ENCODE measurements at regions not wholly inside any gene's neighbourhood (a gene's known extent, or its start where the extent isn't known, plus 50 kb on each side); places are given as distances from the start of the nearest gene placed in this dataset.

- no peak for DNase-seq
- in situ Hi-C loops (cut with HindIII; ENCODE audit: low pct_ligation_motif_present, low sequenced_read_pairs) = no loop called here
- TF ChIP-seq CTCF (IDR thresholded peaks at IDR 0.05; ENCODE audit: low read depth, low read length, missing control alignments) = no peak
- no peak overlapping the region for H3K27ac ChIP-seq
- no peaks in the 10 kb centered on the region for H3K27me3 ChIP-seq (replicated peaks)
- no peak overlapping the region for H3K4me3 ChIP-seq (ENCODE audit: low read depth, low read length)
- H3K36me3 ChIP-seq (replicated peaks) = no peaks in the 10 kb centered on the region
Measured at GRCh38 chr2:176589287-176589686, 320.0 kb downstream of the MTX2 start.

GRCh38 chr2:176589825-176590440 is 320.7 kb downstream of the MTX2 start:
- in situ Hi-C loops (cut with HindIII; ENCODE audit: low pct_ligation_motif_present, low sequenced_read_pairs) = no loop called here
- Histone ChIP-seq H3K27ac (no peak overlapping the region), H3K4me3 (ENCODE audit: low read depth, low read length) (no peak overlapping the region), H3K27me3 (replicated peaks) (no peaks in the 10 kb centered on the region), H3K36me3 (replicated peaks) (no peaks in the 10 kb centered on the region)
- peak; percentile 4 for DNase-seq
- no peak for TF ChIP-seq CTCF (IDR thresholded peaks at IDR 0.05; ENCODE audit: low read depth, low read length, missing control alignments)

- DNase-seq = no peak
- in situ Hi-C loops (cut with HindIII; ENCODE audit: low pct_ligation_motif_present, low sequenced_read_pairs) = no loop called here
- TF ChIP-seq CTCF (IDR thresholded peaks at IDR 0.05; ENCODE audit: low read depth, low read length, missing control alignments) = no peak
- Histone ChIP-seq H3K27me3 (replicated peaks) (no peaks in the 10 kb centered on the region), H3K4me3 (ENCODE audit: low read depth, low read length) (no peak overlapping the region), H3K36me3 (replicated peaks) (no peaks in the 10 kb centered on the region), H3K27ac (no peak overlapping the region)
Measured at GRCh38 chr2:176592216-176592615, 323.0 kb downstream of the MTX2 start.

GRCh38 chr2:176595986-176596385 is 326.7 kb downstream of the MTX2 start:
- TF ChIP-seq CTCF (IDR thresholded peaks at IDR 0.05; ENCODE audit: low read depth, low read length, missing control alignments) = no peak
- no peaks in the 10 kb centered on the region for H3K27me3 ChIP-seq (replicated peaks)
- peak; percentile 44 for DNase-seq
- no peak overlapping the region for H3K27ac ChIP-seq
- in situ Hi-C loops (cut with HindIII; ENCODE audit: low pct_ligation_motif_present, low sequenced_read_pairs) = no loop called here
- no peak overlapping the region for H3K4me3 ChIP-seq (ENCODE audit: low read depth, low read length)
- H3K36me3 ChIP-seq (replicated peaks) = no peaks in the 10 kb centered on the region

- no peaks in the 10 kb centered on the region for H3K27me3 ChIP-seq (replicated peaks)
- no peaks in the 10 kb centered on the region for H3K36me3 ChIP-seq (replicated peaks)
- in situ Hi-C loops (cut with HindIII; ENCODE audit: low pct_ligation_motif_present, low sequenced_read_pairs) = no loop called here
- H3K4me3 ChIP-seq (ENCODE audit: low read depth, low read length) = no peak overlapping the region
- no peak overlapping the region for H3K27ac ChIP-seq
- DNase-seq = no peak
- TF ChIP-seq CTCF (IDR thresholded peaks at IDR 0.05; ENCODE audit: low read depth, low read length, missing control alignments) = no peak
Measured at GRCh38 chr2:176597916-176598315, 328.7 kb downstream of the MTX2 start.

GRCh38 chr2:176598351-176598750 is 329.1 kb downstream of the MTX2 start:
- in situ Hi-C loops (cut with HindIII; ENCODE audit: low pct_ligation_motif_present, low sequenced_read_pairs) = no loop called here
- H3K4me3 ChIP-seq (ENCODE audit: low read depth, low read length) = no peak overlapping the region
- no peak for DNase-seq
- no peak overlapping the region for H3K27ac ChIP-seq
- H3K27me3 ChIP-seq (replicated peaks) = no peaks in the 10 kb centered on the region
- no peak for TF ChIP-seq CTCF (IDR thresholded peaks at IDR 0.05; ENCODE audit: low read depth, low read length, missing control alignments)
- H3K36me3 ChIP-seq (replicated peaks) = no peaks in the 10 kb centered on the region
